ENCODE measurements at regions not wholly inside any gene's neighbourhood (a gene's known extent, or its start where the extent isn't known, plus 50 kb on each side); places are given as distances from the start of the nearest gene placed in this dataset.

DNA sequence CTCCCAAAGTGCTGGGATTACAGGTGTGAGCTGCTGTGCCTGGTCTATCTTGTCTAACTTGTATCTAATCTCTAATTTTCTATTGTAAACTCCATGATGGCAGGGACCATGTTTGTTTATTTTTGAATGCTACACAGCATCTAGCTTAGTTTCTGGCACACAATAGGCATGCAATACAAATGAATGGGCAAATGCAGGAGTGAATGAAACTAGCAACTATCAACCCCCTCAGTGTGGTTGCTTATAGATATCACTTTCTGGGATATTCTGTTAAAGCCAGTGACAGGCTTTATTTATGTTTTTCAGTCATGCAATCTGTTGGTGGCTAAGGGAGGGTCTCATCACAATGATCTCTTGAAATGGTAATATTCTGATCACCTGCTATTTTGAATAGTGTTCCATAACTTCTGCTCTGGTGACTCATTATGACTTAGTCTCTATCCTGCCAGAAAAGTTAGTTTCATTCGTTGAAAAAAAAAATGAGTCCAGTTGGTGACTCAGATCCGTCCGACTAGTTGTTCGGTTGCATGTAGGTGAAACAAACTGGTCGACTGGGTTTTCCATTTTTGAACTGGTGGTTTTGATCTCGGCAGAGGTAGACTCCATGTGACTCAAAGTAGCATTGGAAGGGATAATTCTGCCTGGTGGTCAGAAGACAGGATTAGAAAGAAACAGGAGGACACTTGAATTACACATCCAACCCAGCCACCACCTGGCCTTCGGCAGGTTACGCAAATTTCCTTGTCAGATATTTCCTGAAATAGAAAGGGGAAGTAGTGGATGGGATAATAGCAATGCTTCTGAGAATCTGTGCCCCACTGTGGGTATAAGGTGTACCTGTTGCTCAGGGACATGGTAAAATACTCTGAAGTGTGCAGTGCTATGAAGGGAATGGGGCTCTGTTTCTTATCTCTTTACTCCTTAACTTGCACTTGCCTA is 76.8 kb downstream of the GATA3 start:
- Histone ChIP-seq H3K9me3 (ENCODE audit: control insufficient read depth in 4 of 4, low read length in 3 of 4) (no peaks in the 10 kb centered on the region), H3K4me1 (ENCODE audit: control insufficient read depth in 4 of 4, insufficient read depth in 4 of 4, low read length in 3 of 4) (no peaks in the 10 kb centered on the region), H3K27ac (ENCODE audit: low read depth in 1 of 2, low read length in 2 of 2) (no peak overlapping the region), H3K4me3 (ENCODE audit: low read depth in 1 of 3, low read length in 3 of 3) (no peak overlapping the region), H3K9ac (ENCODE audit: low read depth in 1 of 2, low read length in 2 of 2) (no peak overlapping the region), H3K36me3 (ENCODE audit: control insufficient read depth in 4 of 4, insufficient read depth in 3 of 4, low read depth in 1 of 4, low read length in 3 of 4) (no peaks in the 10 kb centered on the region), H3K27me3 (ENCODE audit: control insufficient read depth in 4 of 4, insufficient read depth in 4 of 4, low read length in 3 of 4) (peaks cover 0 to 5% (median 0%) of the 10 kb centered on the region in 4 donors)
- WGBS = 82% methylated on average over 8 of the region's 8 CpGs
- DNase-seq (ENCODE audit: low spot score) = no peak
- TF ChIP-seq CTCF (IDR thresholded peaks at IDR 0.05; ENCODE audit: low read depth, low read length, missing input control) = no peak
- TF ChIP-seq JUND (IDR thresholded peaks at IDR 0.05) = no peak
- no peak for TF ChIP-seq FOXA2 (IDR thresholded peaks at IDR 0.05)
- no peak for TF ChIP-seq RAD21 (IDR thresholded peaks at IDR 0.05)
- no peak for TF ChIP-seq YY1 (IDR thresholded peaks at IDR 0.05)
- TF ChIP-seq ATF3 (IDR thresholded peaks at IDR 0.05) = no peak
- no peak for TF ChIP-seq RXRA (IDR thresholded peaks at IDR 0.05)
- no peak for TF ChIP-seq GABPA (IDR thresholded peaks at IDR 0.05 in 1 of 2, conservative IDR thresholded peaks at IDR 0.05 in 1 of 2)
- TF ChIP-seq REST (IDR thresholded peaks at IDR 0.05) = no peak
- TF ChIP-seq FOXA1 (IDR thresholded peaks at IDR 0.05) = no peak
- TF ChIP-seq HNF4G (IDR thresholded peaks at IDR 0.05) = no peak
- TF ChIP-seq NR2F2 (IDR thresholded peaks at IDR 0.05) = no peak
- TF ChIP-seq HNF4A (conservative IDR thresholded peaks at IDR 0.05) = no peak
- no peak for TF ChIP-seq MAX (IDR thresholded peaks at IDR 0.05)
- no peak for TF ChIP-seq EGR1 (IDR thresholded peaks at IDR 0.05; ENCODE audit: low read depth in 2 of 2)
- no peak for TF ChIP-seq SP1 (IDR thresholded peaks at IDR 0.05)
- TF ChIP-seq, protein P1, sequence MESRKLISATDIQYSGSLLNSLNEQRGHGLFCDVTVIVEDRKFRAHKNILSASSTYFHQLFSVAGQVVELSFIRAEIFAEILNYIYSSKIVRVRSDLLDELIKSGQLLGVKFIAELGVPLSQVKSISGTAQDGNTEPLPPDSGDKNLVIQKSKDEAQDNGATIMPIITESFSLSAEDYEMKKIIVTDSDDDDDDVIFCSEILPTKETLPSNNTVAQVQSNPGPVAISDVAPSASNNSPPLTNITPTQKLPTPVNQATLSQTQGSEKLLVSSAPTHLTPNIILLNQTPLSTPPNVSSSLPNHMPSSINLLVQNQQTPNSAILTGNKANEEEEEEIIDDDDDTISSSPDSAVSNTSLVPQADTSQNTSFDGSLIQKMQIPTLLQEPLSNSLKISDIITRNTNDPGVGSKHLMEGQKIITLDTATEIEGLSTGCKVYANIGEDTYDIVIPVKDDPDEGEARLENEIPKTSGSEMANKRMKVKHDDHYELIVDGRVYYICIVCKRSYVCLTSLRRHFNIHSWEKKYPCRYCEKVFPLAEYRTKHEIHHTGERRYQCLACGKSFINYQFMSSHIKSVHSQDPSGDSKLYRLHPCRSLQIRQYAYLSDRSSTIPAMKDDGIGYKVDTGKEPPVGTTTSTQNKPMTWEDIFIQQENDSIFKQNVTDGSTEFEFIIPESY (IDR thresholded peaks at IDR 0.05) = no peak
